ENCODE measurements at regions not wholly inside any gene's neighbourhood (a gene's known extent, or its start where the extent isn't known, plus 50 kb on each side); places are given as distances from the start of the nearest gene placed in this dataset.

DNA sequence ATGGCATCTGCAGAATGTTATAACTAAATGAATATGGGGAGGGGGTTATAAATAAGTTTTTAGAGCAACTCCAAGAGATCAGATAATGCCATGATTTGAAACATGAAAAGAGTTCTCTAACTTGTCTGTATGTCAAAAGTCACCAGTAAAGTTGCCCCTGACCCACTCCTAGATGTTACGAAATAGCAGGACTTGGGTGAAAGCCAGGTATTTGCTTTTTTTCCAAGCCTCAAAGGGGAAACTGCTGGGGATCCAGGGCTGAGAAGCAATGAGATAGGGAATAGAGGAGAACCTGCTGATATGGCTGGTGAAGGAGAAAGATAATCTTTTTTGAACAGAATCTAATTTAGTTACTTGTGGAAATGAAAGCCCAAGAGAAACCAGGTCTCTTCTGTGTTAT lies 191.5 kb upstream of the CDH20 start:
- Mint-ChIP-seq H3K4me1 (ENCODE audit: low read depth, unreplicated experiment) (no peaks in the 10 kb centered on the region), H3K27ac (ENCODE audit: unreplicated experiment) (no peak overlapping the region), H3K36me3 (ENCODE audit: low read depth, unreplicated experiment) (peaks cover 1% of the 10 kb centered on the region), H3K9me3 (ENCODE audit: unreplicated experiment) (peaks cover 7% of the 10 kb centered on the region), H3K4me3 (ENCODE audit: unreplicated experiment) (no peak overlapping the region), H3K27me3 (ENCODE audit: low read depth, unreplicated experiment) (no peaks in the 10 kb centered on the region)
- DNase-seq (ENCODE audit: low read depth) = no peak
- H3K4me2 ChIP-seq (ENCODE audit: low read length) = no peak overlapping the region
- no peaks in the 10 kb centered on the region for H4K20me1 ChIP-seq (ENCODE audit: insufficient read depth, low read length)
- no peak overlapping the region for H3K4me3 ChIP-seq (ENCODE audit: insufficient read depth, low read depth, low read length)
- H3K36me3 ChIP-seq (ENCODE audit: insufficient read depth, low read length) = no peaks in the 10 kb centered on the region
- no peaks in the 10 kb centered on the region for H3K27me3 ChIP-seq (ENCODE audit: insufficient read depth, low read length)
- H3K9ac ChIP-seq (ENCODE audit: low read length) = no peak overlapping the region
- H3K79me2 ChIP-seq (ENCODE audit: insufficient read depth, low read length) = no peaks in the 10 kb centered on the region
- no peak for TF ChIP-seq EZH2 (IDR thresholded peaks at IDR 0.05; ENCODE audit: insufficient read depth, low read length)
- TF ChIP-seq, protein P1, sequence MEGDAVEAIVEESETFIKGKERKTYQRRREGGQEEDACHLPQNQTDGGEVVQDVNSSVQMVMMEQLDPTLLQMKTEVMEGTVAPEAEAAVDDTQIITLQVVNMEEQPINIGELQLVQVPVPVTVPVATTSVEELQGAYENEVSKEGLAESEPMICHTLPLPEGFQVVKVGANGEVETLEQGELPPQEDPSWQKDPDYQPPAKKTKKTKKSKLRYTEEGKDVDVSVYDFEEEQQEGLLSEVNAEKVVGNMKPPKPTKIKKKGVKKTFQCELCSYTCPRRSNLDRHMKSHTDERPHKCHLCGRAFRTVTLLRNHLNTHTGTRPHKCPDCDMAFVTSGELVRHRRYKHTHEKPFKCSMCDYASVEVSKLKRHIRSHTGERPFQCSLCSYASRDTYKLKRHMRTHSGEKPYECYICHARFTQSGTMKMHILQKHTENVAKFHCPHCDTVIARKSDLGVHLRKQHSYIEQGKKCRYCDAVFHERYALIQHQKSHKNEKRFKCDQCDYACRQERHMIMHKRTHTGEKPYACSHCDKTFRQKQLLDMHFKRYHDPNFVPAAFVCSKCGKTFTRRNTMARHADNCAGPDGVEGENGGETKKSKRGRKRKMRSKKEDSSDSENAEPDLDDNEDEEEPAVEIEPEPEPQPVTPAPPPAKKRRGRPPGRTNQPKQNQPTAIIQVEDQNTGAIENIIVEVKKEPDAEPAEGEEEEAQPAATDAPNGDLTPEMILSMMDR (IDR thresholded peaks at IDR 0.05; ENCODE audit: insufficient read depth, low read depth, low read length) = no peak
- no peaks in the 10 kb centered on the region for H3K9me3 ChIP-seq (ENCODE audit: insufficient read depth, low read depth, low read length)
- H2AFZ ChIP-seq (ENCODE audit: low read depth, low read length) = no peak overlapping the region
- no peak for FAIRE-seq
- H3K27ac ChIP-seq (ENCODE audit: low read depth, low read length) = no peak overlapping the region
- H3K4me1 ChIP-seq (ENCODE audit: insufficient read depth, low read length) = no peaks in the 10 kb centered on the region

DNA sequence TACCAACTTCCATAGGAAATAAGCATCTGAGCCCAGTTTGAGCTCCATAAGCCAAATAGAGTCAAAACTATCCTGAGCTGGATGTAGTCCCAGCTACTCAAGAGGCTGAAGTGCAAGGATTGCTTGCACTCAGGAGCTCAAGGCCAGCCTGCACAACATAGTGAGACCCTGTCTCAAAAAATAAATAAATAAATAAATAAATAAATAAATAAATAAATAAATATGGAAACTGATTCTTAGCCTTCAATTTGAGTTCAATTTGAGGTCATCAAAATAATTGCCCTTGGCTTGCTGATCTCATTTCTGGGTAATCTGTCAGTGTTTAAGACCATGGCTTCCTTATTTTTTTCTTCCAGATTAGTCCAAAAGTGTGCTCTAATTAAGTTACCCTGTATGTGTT lies 184.9 kb upstream of the CDH20 start:
- H3K4me1 Mint-ChIP-seq (ENCODE audit: low read depth, unreplicated experiment) = no peaks in the 10 kb centered on the region
- no peaks in the 10 kb centered on the region for H4K20me1 ChIP-seq (ENCODE audit: insufficient read depth, low read length)
- peaks cover 12% of the 10 kb centered on the region for H3K9me3 Mint-ChIP-seq (ENCODE audit: unreplicated experiment)
- H3K9ac ChIP-seq (ENCODE audit: low read length) = no peak overlapping the region
- no peak for TF ChIP-seq EZH2 (IDR thresholded peaks at IDR 0.05; ENCODE audit: insufficient read depth, low read length)
- TF ChIP-seq, protein P1 (IDR thresholded peaks at IDR 0.05; ENCODE audit: insufficient read depth, low read depth, low read length) = no peak
- H3K4me2 ChIP-seq (ENCODE audit: low read length) = no peak overlapping the region
- no peaks in the 10 kb centered on the region for H3K36me3 ChIP-seq (ENCODE audit: insufficient read depth, low read length)
- H3K9me3 ChIP-seq (ENCODE audit: insufficient read depth, low read depth, low read length) = no peaks in the 10 kb centered on the region
- H3K4me3 Mint-ChIP-seq (ENCODE audit: unreplicated experiment) = no peak overlapping the region
- H3K27me3 Mint-ChIP-seq (ENCODE audit: low read depth, unreplicated experiment) = no peaks in the 10 kb centered on the region
- H3K27ac Mint-ChIP-seq (ENCODE audit: unreplicated experiment) = no peak overlapping the region
- H3K4me1 ChIP-seq (ENCODE audit: insufficient read depth, low read length) = no peaks in the 10 kb centered on the region
- no peak overlapping the region for H2AFZ ChIP-seq (ENCODE audit: low read depth, low read length)
- FAIRE-seq (no peak), DNase-seq (ENCODE audit: low read depth) (no peak)
- no peaks in the 10 kb centered on the region for H3K79me2 ChIP-seq (ENCODE audit: insufficient read depth, low read length)
- H3K4me3 ChIP-seq (ENCODE audit: insufficient read depth, low read depth, low read length) = no peak overlapping the region
- H3K36me3 Mint-ChIP-seq (ENCODE audit: low read depth, unreplicated experiment) = no peaks in the 10 kb centered on the region
- H3K27ac ChIP-seq (ENCODE audit: low read depth, low read length) = no peak overlapping the region
- no peaks in the 10 kb centered on the region for H3K27me3 ChIP-seq (ENCODE audit: insufficient read depth, low read length)

DNA sequence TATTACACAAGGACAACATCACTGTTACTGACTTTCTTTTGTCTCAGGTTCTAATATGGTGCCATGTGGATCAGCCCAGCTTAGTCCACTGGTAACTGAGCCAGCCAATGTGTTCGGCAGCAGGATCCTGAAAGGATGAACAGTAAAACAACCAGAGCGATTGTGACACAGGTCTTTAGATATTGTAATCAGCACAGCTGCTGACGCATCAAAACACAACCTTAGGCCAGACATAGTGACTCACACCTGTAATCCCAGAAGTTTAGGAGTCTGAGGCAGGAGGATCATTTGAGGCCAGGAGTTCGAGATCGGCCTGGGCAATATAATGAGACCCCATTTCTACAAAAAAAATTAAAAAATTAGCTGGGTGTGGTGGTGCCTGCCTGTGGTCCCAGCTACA lies 183.4 kb upstream of the CDH20 start:
- Histone ChIP-seq H4K20me1 (ENCODE audit: insufficient read depth, low read length) (no peaks in the 10 kb centered on the region), H3K9ac (ENCODE audit: low read length) (no peak overlapping the region), H3K9me3 (ENCODE audit: insufficient read depth, low read depth, low read length) (no peaks in the 10 kb centered on the region), H3K4me1 (ENCODE audit: insufficient read depth, low read length) (no peaks in the 10 kb centered on the region), H3K4me3 (ENCODE audit: insufficient read depth, low read depth, low read length) (no peak overlapping the region), H3K36me3 (ENCODE audit: insufficient read depth, low read length) (no peaks in the 10 kb centered on the region), H3K27me3 (ENCODE audit: insufficient read depth, low read length) (no peaks in the 10 kb centered on the region), H3K79me2 (ENCODE audit: insufficient read depth, low read length) (no peaks in the 10 kb centered on the region), H2AFZ (ENCODE audit: low read depth, low read length) (no peak overlapping the region), H3K27ac (ENCODE audit: low read depth, low read length) (no peak overlapping the region), H3K4me2 (ENCODE audit: low read length) (no peak overlapping the region)
- H3K27me3 Mint-ChIP-seq (ENCODE audit: low read depth, unreplicated experiment) = no peaks in the 10 kb centered on the region
- no peak overlapping the region for H3K27ac Mint-ChIP-seq (ENCODE audit: unreplicated experiment)
- no peak for FAIRE-seq
- H3K4me1 Mint-ChIP-seq (ENCODE audit: low read depth, unreplicated experiment) = no peaks in the 10 kb centered on the region
- DNase-seq (ENCODE audit: low read depth) = no peak
- H3K4me3 Mint-ChIP-seq (ENCODE audit: unreplicated experiment) = no peak overlapping the region
- H3K36me3 Mint-ChIP-seq (ENCODE audit: low read depth, unreplicated experiment) = no peaks in the 10 kb centered on the region
- H3K9me3 Mint-ChIP-seq (ENCODE audit: unreplicated experiment) = peaks cover 10% of the 10 kb centered on the region
- no peak for TF ChIP-seq EZH2 (IDR thresholded peaks at IDR 0.05; ENCODE audit: insufficient read depth, low read length)
- TF ChIP-seq, protein P1 (IDR thresholded peaks at IDR 0.05; ENCODE audit: insufficient read depth, low read depth, low read length) = no peak

Data from astrocyte (in vitro differentiated cells and primary cell).